CD4-positive, alpha-beta T cell treated with Interleukin-2 at 100 ng/mL for 4 hours (primary cell): ENCODE measurements at regions not wholly inside any gene's neighbourhood (a gene's known extent, or its start where the extent isn't known, plus 50 kb on each side); places are given as distances from the start of the nearest gene placed in this dataset.
"Not testable (repeated sequence)": the region's sequence is repeated elsewhere in the genome, so short reads cannot be mapped to it uniquely, and the experiment has no call there.

Experiments
- DNase-seq: peaks from one replicate; pipeline ENCODE4 v3.0.0-alpha.2; 2020; ENCODE audit warnings: low spot score

- DNase-seq: not testable (repeated sequence)
Measured at GRCh38 chr4:64727391-64727790, 318.1 kb upstream of the TECRL start.

DNA sequence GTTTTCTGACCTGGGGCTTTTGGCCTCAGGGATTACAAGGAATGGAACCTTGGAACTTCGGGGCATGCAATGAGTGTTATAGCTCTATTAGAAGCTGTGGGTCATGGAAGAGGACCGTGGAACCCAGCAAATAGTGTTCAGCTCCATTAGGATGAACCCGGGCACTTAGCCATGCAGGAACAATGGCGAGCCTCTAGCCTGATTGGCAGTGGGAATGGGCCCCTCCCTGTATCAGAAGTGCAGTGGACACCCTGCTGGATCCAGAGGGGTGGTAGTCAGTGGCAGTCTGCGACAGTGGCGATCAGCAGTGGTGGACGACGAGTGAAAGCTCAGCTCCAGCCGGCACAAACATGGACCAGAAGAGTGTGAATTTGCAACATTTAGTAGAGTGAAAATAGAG lies 315.4 kb upstream of the TECRL start:
- DNase-seq: no peak

- DNase-seq: no peak
Measured at GRCh38 chr4:64721106-64721505, 311.9 kb upstream of the TECRL start.

GRCh38 chr4:64718091-64718490 lies 308.8 kb upstream of the TECRL start:
- no peak for DNase-seq

DNA sequence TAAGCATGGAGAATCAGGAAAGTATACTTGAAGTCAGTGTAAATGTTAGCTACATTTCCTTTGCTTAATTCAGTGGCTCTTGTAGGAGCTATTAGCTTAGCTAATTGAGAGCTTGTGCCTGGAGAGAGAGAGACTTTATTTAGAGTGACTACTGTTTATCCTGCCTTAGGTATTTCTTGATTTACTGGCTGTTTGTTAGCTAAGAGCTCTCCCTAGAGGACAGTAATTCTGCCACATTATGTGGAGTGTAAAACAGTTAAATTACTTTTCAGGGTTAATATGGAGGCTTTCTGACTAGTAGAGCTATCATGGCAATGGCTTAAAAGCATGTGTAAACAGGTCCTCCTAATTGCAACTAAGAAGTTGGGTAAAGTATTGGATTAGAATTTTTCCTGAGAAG lies 306.5 kb upstream of the TECRL start:
- no peak for DNase-seq

- no peak for DNase-seq
Measured at GRCh38 chr4:64713256-64713840, 304.1 kb upstream of the TECRL start.

DNA sequence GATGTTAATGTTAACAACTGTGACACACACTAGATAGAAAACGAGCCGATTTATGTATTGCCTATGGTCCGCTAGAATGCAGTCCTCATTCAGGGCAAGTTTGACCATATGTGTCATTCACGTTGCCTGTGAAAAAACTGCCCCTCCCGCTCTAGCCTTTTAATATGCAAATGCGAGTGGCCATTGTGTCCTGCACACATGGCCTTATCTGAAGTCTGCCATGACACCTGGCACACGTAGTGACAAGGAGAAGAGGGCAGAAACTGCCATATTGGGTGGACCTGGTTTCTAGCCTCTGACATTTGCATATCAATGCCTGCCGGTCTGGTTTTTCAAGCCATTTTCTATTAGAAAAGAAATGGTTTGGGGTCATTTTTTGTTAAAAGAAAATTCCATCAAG lies 303.3 kb upstream of the TECRL start:
- no peak for DNase-seq

DNA sequence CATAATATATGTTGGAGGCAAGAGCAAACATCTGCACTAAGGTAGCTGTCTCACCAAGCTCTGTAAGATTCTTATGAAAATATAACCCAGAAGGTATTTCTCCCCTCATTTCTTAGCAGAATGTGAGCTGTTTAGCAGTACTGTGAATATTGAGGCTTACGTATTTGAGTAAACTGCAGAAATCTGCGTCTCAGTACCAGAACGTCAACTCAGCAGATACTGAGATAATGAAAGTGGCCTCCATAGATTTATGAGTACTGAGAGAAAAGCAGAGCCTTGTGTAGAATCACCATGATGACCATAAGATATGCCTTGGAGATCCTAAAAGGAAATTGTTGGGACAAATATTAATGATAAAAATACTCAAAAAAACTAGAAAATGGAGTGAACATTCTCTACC lies 296.7 kb upstream of the TECRL start:
- no peak for DNase-seq

DNA sequence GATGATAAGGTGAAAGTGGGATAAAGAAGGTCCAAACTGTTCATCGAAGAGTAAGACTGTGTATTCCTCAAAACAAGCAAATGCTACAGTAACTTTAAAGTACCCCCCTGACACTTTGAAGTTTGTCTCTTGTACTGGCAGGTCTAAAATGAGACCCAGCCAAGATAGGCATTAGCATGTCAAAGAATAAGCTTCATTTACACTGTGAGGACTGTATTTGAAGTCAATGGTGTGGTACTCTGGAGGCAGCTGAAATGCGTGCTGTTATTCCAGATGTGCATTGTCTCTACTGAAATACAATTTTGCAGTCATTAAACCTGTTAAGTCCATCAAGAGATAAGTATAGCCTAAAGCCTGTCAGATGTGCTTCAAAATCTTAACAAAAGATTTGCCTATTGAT lies 288.9 kb upstream of the TECRL start:
- no peak for DNase-seq

DNA sequence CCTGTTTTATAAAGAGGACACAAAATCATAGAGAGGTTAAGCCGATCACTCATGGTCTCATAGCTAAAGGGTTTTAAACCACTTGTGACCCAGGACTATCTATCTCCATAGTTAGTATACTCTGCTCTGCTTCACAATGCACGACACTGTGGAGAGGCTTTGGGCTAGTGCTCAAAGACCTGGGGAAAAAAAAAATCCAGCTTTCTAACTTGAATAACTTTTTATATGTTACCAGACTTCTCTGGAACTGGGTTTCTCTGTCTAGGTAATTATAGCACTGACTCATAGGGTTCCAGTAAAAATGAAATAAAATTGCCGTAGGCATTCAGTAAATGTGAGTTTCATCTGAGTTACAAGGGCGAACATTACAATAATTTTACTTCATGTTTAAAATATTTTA lies 273.7 kb upstream of the TECRL start:
- no peak for DNase-seq

DNA sequence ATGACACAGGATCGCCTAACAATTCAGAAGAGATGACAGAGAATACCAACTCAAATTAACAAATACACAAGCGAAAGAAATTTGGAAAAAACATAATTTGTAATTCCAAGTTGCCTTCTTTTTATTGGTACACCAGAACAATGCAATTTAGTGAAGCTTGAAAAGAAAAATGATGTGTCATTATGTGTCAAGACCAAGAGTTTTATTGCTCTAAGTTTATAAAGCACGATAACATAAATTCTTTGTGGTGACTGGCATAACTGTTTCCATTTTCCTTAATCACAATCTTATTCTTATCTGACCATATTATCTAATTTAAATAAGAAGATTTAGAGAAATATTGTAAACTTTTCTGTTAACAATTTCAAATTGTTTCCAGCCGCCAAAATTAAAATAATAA lies 273.2 kb upstream of the TECRL start:
- DNase-seq: no peak

DNA sequence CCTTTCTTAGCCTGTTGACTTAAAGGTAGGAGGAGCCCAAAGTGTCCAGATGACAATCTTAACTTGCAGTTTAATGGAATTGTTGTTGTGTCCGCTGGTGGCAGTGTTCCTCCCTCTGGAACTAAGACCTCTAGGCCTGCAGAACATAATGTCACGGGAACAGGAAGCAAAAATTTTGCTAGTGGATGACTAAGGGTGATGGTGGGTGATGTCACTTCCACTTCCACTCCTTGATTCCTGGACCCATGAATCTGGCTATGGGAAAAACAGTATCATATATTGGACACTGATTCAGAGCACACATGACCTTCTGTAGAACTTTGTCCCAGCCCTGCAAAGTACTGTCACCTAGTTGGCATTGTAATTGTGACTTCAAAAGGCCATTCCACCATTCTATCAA lies 263.9 kb upstream of the TECRL start:
- not testable (repeated sequence) for DNase-seq

- no peak for DNase-seq
Measured at GRCh38 chr4:64670647-64671046, 261.4 kb upstream of the TECRL start.

DNA sequence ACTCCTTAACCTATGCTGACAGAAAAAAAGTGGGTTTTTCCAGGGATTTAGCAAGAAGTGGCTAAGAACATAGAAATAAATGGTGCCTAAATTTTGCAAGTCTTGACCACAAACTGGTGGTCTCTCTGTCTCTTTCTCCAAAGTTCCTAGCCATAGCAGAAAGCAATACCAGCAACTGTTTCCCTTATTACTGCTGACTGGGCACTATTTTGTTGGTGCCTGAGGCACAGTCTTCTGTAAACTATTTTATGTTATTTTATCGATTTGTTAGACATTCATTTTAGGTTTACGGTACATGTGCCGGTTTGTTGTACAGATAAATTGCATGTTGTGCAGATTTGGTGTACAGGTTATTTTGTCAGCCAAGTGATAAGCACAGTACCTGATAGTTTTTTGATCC lies 234.6 kb upstream of the TECRL start:
- DNase-seq: no peak

- no peak for DNase-seq
Measured at GRCh38 chr4:64642936-64643335, 233.7 kb upstream of the TECRL start.

- not testable (repeated sequence) for DNase-seq
Measured at GRCh38 chr4:64640402-64640801, 231.2 kb upstream of the TECRL start.

- DNase-seq: no peak
Measured at GRCh38 chr4:64625438-64625837, 216.2 kb upstream of the TECRL start.

DNA sequence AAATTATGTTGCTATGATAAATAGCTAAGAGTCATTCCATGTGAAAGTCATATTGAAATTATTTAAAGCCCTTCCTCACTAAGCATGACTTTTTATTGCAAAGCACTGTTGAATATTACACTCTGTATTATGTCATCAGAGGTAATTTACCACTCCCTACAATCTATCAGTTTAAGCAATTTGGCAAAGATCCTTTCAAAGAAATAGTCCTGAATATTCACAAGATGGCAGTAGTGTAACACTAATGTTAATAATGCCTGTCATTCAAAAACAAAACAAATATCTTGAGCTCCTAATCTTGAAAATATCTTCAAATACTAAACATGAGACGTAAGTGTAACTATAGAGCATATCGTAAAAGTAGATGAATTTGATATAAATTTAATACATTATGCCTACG lies 208.6 kb upstream of the TECRL start:
- no peak for DNase-seq

GRCh38 chr4:64614276-64614675 lies 205.0 kb upstream of the TECRL start:
- no peak for DNase-seq

DNA sequence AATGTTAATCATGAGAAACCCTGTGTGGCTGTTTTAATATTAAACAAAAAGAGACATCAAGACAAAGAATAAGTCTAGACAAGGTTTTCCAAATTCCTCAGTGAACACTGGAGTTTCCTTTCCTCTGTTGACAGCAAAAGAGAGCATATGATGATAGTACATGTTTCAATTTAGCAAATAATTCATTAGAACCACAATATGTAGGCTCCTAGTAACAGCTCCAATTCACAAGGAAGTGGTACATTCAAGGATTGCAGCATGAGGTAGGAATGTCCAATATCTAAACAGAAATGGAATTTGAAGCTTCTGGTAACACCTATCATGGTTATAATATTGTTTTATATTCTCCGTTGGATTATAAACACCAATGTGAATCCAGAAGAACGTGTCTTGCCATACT lies 203.8 kb upstream of the TECRL start:
- DNase-seq: no peak

GRCh38 chr4:64598066-64598465 lies 188.8 kb upstream of the TECRL start:
- no peak for DNase-seq

DNA sequence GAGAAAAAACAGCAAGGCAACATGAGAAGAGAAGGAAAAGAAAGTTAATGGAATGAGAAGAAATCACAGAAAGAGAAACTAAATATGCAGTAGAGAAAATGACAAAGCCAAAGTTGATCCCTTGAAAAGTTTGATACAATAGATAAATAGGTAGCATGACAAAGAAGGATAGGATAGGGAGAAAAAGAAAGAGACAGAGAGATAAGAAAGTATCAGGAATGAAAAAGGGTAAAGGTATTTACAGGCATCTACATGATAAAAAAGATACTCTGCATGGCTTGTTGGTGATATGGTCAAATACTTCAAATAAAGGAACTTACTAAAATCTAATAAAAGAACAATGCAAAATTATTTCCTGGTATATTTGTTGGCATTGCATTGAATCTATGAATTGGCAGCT lies 185.5 kb upstream of the TECRL start:
- no peak for DNase-seq

- DNase-seq: no peak
Measured at GRCh38 chr4:64588507-64588906, 179.3 kb upstream of the TECRL start.

DNA sequence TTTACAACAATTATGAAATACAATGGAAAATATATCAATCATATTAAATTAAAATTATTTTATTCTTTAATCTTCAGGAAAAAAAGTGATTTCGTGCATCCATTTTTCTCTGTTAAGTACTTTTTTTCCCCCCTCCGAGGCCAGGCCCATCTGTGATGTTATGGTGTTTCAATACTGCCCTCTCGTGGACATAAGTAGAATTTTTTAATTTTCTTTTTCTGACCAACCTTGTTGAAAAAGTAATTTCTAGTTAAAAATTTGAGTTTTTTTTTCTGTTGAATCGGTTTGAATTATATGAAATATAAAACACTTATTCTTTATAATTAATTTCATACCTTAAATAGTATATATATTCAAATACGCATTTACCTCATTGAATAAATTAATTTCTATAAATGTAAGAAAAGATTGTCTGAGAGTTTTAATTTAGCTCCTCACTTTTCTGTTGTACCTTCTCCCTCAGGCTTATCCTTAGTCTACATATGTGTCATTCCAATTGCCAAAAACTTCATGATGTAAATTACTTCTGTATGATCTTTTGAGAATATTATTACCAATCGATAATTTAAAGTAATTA lies 175.8 kb upstream of the TECRL start:
- DNase-seq: peak; percentile 5

GRCh38 chr4:64584125-64584524 lies 174.9 kb upstream of the TECRL start:
- no peak for DNase-seq
